HG03378 (cell line): ENCODE measurements at regions not wholly inside any gene's neighbourhood (a gene's known extent, or its start where the extent isn't known, plus 50 kb on each side); places are given as distances from the start of the nearest gene placed in this dataset.

Experiments
- ATAC-seq: cut with Tn5 transposase; IDR thresholded peaks from one replicate; pipeline ENCODE4 v1.9.1; 2021; ENCODE audit warnings: mild to moderate bottlenecking, moderate library complexity; ENCODE audit not compliant: unreplicated experiment

DNA sequence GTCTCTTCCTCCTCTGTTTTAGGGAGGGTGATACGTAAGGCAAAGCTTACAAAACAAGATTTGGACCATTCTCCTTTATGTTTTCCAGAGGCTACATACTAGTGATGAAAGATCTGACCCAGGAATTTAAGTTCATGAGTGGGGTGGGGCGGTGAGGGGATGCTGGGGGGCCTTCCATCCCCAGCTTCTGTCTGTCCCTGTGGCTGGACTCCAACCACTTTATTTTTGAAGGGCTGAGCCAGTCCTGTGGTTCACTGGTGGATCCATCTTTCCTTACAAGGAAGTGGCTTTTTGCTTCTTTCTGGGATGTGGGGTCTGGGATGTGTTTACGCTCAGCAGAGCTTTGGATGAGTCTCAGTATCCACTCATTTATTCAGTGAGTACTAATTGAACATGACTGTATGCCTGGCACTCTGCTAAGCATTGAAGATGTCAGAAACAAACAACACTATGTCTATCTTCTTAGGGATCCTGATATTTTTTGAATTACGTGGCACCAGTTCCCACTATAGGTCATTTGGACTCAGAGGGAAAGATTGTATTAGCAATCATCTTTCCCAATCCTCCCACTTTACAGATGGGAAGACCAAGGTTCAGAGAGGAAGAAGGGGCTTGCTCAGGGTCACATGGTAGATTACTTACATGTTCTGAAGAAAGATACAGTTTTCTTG is 291.8 kb upstream of the TBX3 start:
- no peak for ATAC-seq

DNA sequence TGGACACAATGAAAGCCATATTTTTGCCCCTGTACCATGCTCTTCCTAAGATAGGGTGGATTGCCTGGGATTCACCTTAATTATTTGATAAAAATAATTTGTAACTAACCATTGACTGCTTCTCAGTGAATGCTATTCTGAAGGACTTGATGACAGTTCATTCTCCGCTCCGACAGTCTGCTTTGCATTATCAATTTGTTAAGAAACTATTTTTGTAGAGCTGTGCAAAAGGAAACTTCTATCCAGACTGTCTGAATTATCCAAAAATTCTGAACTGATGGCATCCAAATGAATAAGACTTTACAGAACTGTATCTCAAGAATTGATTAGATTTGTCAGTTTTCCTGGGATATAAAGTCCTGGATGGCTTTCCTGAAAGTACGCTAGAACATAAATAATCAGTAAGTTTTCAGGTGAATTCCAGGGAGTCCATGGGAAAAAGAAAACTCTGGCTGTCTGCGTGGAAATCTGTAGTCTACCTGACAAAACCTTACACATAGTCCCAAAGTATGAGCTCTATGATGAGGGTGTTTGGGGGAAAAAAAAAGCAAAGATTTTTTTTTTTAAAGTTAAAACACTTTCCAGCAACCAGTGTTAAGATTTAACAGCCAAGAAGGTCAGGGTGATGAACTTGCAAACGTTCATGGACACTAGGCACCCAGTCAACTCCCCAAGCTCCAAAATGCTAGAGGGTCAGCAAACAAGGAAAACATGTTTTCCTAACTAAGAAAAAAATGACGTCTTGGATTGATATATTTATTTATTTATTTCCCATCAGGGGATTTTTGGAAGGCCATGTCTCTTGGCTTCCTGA is 291.1 kb upstream of the TBX3 start:
- no peak for ATAC-seq

DNA sequence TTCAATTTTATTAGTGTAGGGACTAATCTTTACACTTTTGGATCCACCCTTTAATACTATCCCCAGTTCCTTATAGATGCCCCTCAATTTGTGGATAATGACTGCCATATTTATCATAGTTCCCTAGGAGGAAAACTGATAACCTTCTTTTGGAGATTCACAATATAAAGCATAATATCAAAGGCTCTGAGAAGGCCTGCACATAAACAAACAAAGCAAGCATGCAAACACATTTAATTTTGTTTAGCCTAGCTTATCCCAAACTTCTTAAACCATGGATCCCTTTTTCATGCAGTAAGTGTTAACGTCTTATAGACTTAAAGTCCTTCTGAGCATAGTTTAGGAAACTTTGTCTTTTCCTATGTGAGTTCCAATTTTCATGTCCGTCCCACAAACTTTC is 290.4 kb upstream of the TBX3 start:
- no peak for ATAC-seq

DNA sequence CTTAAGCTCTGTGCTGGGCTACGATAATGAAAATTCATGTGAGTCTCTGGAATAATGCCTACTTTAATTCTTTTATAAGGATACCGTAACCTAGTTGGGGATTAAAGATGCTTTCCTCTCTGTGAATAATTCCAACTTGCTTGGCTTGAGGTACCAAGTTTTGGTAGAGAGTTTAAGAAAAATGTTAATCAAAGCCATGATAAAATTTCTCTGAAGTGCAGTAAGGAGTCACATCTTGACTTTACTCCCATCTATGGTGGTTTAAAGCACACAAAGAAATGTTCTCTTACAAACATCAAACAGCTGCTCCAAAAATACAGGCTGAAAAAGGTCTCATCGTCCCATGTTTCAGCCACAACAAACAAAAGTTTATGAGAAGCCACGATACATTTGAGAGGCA is 284.8 kb upstream of the TBX3 start:
- no peak for ATAC-seq

DNA sequence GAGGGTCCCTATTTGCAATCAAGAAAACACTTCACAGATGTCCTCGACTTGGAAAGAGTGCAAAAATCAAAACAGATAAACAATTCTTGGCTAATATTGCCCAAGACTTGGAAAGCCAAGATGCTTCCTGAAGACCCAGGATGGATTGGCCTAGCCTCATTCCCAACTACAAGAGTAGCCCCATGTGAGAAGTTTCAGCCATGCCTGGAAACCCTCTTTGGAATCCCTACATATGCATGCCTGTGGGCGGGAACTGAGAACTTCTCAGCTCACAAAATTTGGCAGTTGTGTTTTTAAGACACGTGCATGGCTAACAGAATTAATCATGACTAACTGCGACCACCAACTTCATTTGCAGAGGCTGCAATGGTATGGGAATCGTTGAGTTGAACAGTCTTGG is 283.2 kb upstream of the TBX3 start:
- no peak for ATAC-seq

DNA sequence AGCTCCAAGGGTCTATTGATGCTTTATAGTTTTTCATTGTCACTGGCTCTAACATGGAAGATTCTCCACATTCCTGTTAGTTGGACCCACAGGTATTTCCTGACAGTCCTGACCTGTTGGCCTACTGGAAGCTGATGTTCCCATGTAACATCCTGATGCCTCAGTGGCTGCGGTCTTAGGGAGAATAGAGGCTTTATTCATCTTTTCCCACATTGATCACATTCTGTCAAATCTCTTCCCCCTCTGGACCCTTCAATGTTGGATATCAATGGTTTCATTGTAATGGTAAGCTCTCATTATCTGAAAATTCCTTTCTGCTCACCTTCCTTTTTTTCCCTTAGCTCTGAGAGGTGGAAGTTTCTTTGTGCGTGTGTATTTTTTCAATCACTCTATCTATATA is 280.9 kb upstream of the TBX3 start:
- no peak for ATAC-seq

DNA sequence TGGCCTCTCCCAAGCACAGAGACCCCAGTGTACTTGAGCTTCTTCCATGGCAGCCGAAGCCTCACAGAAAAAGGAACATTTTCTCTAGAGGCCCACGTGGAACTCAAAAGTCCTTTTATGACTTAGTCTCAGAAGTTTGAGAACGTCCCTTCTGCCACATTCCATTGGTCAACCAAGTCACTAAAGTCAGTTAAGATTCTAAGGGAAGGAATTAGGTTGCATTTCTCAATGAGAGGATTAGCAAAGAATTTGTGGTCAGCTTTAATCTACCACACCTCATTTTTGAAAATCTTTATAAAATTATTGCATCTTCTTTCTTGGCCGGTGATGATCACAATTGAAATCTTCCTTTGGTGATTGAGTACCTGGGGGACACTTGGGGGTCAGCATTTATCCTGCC is 279.9 kb upstream of the TBX3 start:
- ATAC-seq, result no peak

DNA sequence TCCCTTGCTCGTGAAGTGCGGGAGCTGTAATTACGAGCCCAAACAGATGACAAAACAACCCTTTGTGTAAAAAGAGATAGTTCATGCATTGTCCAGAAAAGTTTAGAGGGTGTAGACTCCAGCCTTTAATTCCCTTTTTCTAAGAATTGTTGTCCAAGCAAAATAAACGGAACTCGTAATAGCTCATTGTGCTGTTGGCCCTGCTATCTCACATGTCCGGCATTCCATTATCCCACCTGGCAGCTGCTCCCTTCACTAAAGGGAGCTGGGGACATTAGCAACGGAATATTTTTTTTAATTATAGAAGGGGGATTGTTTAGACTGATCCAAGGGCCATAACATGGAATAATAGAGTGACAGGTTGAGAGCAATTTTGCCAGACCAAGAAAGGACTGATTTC is 277.5 kb upstream of the TBX3 start:
- no peak for ATAC-seq

DNA sequence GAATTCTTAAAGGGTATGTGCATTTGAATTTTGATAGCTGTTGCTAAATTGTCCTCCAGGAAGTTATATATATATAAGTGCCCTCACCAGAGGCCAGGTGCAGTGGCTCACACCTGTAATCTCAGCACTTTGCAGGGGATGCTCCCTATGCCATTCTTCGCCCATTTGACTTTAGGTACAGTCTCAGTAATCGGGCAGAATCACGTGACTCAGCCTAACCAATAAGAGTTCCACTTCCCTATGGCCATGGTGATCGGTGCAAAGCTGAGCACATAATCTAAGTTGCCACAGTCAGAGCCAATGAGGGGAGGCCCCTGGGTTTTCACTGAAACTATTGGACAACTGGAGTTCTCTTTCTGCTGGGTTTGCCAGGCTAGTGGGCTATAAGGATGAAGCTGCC is 274.6 kb upstream of the TBX3 start:
- ATAC-seq, result no peak

DNA sequence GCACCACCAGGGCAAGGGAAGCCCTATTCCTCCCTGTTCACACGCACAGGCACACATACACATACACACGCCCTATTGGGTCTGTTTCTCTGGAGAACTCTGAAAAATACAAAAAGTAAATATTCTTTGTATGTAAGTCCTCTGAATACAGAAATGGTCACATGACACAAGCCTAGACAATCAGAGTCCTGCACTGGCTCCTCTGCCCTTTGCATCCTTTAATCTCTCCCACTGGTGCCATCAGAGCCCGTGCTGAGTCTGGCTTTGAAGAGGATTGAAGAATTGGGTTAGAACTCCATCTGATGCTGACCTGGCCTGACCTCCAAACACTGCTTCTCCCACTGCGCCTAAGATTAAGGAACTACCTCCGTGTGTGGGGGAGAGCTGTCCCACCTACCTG is 273.2 kb upstream of the TBX3 start:
- ATAC-seq, result no peak

DNA sequence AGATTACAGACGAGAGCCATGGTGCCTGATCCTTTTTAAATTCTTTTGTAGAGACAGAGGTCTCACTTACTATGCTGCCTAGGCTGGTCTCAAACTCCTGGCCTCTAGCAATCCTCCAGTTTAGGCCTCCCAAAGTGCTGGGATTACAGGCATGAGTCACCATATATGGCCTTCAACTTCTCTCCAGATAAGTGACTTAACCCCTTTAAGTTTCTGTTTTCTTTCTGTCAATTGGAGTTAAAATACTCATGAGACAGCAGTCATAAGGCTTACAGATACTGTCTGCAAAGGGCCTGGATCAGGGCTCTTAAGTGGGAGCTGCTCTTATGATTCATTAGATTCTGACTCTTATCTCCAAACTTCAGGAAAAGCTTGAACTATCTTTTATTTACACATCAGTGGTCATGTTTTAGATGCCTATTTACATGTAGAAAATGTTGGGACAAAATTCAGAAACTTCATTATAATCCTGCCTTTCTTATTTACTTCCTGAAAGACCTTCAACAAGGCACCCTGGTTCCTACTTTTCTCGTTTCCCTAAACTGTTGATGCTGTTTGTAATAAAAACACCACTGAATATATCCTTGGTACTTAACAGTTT is 271.5 kb upstream of the TBX3 start:
- no peak for ATAC-seq

DNA sequence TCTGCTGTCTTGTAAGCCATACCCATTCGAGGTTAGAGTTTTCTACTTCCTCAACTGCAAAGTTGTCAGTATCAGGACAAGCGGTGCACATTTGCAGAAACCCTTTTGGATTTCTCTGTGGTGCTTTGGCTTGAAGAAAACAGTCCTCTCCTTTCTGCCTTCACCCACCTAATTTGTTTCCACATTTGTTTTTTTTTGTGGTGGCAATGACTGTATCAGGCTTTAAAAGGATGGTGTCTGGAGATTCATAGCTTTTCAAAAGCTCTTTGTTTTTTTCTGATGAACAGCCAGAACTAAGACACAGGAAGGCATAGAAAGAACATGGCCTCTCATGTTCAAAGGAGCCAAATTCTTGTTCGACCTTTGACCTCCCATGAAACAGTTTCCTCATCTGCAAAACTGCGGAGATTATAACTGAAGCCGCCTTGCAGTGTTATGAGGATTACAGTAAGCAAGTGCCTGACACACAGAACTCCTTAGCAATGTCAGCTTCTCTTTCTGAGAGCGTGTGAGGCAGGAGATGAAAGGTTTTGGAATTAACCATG is 270.6 kb upstream of the TBX3 start:
- ATAC-seq, result no peak

DNA sequence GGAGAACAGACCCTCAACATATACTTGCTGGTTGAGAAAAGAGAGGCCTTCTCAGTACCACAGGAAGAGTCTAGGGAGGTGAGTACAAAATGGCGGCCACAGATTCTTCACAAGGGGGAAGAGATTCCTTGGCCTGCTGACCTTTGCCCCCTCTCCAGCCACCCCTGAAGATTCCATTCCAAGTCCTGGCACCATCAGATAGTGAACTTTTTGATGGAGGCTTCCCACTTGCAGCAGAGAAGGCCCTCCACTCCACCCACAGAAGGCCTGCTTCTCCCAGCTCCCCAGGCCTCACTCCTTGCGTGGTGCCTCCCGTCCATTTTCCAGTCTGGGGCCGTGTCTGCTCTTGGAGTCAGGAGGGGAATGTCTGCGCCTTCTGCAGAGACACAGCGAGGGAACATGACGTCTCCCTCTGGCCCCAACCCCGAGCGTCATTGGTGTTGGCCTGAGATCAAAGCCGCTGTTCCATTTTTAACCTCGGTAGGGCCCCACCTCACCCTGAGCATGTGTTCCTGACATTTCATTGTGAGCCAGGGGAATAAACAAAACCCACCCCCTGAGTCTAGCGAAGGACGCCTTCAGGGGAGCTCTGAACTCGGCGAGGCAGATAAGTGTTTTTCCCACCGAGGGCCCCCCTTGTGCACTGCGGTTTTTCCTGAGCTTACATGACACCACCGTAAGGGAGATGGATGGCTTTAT is 268.7 kb upstream of the TBX3 start:
- ATAC-seq, result no peak

DNA sequence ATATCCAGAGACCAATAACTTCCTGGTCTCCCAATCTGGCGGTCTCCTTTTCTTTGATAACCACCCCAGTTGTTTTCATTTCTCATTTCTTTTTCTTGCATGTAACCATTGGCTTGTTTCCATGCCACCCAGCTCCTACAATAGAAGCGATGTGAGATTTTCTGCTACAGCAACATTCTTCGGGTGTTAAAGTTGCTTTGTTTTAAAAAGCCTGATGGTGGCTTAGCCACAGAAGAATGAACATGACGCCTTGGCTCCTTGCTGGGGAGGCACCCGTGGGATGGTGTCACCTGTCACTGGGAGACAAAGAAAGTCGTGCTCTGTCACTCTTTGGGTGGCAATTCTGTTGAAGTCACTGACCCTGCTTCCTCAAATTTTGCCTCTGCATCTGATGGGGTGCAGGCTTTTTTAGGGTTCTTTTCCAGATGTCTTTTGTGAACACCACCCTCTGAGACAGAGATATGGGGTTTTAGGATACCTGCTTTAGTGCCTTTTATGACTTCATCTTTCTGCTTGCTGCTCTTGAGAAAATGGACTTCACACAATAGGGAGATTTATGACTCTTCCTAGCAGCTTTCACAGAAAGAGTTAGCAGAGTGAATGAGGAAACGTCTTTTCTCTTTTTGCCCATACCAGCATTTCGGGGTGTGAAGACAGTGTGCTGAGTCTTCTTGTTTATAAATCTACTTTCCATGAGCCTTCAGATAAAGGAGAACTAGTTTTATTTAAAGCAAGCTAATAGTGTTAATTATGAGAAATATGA is 265.3 kb upstream of the TBX3 start:
- no peak for ATAC-seq

DNA sequence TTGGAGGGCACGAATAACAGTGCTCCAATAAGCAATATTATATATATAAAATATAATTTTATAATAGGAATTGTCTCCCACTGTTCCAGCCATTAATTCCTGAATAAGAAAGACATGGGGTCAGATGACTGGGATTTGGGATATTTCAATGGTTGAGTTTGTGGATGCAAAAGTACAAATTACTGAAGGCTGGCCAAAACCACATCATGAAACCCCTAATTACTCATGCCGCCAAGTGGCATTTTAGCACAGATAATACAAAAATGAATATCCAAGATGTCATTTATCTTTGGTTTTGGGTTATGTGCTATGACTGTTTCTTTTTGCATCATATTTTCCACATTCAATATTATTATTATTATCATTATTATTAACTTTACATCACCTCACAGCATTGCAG is 261.4 kb upstream of the TBX3 start:
- ATAC-seq, result no peak

DNA sequence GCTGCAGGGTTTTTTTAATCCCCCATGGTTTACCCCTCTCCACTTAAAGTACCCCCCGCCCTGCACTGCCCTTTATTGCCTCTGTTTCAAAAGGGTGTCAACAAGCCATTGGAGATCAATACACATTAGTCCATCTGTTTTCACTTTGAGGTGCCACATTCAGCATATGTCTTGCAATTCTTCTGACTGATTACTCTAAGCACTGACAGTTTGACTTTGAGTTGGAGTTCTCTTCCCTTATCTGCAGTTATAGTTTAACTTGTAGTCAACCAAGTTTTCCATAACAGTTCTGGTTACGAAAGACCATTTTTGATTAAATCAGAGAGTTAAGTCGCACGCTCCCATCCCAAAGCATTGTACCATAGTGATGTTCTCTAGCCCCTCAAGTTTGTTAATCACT is 260.8 kb upstream of the TBX3 start:
- no peak for ATAC-seq

DNA sequence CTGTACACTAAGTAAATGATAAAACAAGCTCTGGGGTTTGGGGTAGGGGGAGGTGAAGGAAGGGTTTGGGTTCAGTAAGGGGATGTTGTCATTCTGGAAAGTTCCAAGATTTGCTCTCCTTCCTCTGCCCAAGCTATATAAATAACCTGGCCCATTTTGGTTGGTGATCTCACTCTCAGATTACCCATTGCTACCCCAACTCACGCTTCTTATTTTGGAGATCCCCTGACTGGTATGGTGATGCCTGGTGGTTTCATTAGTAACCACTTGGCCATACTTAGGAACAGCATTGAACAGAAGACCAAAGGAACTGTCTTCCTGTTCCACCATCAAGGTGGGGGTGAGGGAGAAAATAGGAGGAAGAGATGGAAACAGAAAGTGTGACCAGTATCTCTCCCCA is 259.6 kb upstream of the TBX3 start:
- no peak for ATAC-seq

DNA sequence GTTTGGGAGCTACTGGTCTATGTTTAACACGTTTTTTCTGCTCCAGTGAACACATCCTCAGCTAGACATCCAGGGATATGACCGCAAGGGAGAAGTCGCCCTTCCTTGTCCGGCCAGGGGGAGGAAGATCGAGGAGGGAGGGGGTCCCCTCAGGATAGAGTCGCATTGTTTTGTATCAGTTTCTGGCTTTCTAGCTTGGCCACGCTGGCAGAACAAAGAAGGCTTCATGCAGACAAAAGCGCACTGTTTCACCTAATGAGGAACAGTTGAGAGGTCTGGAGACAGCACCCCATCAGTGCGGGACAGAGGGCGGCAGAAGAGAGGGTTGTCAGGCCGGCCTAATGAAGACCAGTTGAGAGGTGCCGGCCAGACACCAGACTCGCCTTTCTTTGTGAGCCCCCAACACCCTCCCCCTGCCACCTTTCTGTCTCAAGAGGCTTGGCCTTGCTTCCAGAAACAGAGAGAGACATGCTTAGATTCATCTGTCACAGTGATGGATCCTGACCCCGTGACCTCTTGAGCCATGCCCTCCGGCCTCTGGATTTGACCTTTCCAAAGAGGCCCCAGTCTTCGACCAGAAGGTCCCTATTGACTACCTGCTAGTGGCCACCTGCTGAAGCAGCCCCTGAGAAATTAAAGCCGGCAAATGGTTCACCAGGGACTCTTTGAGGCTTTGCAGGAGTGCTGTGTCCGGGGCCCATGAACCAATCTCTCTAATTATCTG is 254.7 kb upstream of the TBX3 start:
- no peak for ATAC-seq

DNA sequence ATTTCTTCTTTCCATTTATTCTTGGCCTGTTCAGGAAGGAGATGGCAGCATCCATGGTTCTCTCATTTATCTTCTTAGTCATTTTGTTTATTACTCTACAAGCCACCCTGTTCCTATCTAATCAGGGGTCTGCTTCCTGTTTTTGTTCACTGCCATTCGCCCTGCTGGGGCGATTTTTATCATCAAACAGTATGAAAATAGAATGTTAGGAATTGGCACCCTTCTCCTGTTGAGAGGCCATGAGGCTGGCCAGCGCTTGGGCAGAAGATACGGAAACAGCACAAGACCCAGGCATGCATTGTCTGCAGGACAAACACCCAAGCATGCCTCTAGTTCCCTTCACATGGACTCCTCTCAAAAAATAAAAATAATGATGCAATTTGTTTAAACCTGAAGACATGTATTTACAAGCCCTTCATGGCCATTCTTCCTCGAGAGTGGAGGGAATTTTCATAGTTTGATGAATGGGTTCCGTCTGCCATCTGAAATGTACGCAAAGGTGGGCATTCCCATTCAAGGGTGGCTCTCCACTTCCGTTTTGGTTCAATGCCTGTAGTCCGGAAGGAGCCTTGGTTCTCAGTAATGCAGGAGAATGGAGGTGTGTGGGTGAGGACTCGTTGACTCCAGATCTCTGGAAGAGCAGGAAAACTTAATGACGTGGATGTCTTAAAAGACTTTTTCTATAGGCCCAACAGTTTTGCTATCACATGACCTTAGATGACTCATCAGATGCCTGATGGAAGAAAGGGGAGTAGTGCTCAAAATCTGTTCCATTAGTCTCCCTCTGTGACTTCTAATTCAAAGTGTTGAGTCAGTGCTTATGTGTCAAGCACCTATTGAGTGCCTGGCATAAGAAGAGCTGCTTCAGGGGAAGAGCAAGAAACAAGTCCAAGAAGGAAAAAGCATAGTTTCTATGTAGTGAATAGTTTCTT is 252.4 kb upstream of the TBX3 start:
- no peak for ATAC-seq
